OCI-LY7 (cell line): ENCODE measurements at regions not wholly inside any gene's neighbourhood (a gene's known extent, or its start where the extent isn't known, plus 50 kb on each side); places are given as distances from the start of the nearest gene placed in this dataset.

Experiments used
- BruUV-seq: library from RNA; stranded (reverse); fragments of 400-500 nt; replicated peaks from 2 replicates; lab custom pipeline; 2021; lab: Mats Ljungman, UMichigan
- CTCF ChIA-PET: fragments of 300-600 bp; sonication (Branson Sonifier 250); formaldehyde crosslinking; loops from one replicate; lab custom pipeline; 2022; ENCODE audit warnings: antibody characterized with exemption; ENCODE audit not compliant: unreplicated experiment; lab: Charles Lee
- POLR2A ChIA-PET: fragments of 300-600 bp; sonication (Branson Sonifier 250); formaldehyde crosslinking; loops from one replicate; lab custom pipeline; 2022; ENCODE audit warnings: antibody characterized with exemption; lab: Charles Lee
- DNase-seq: peaks from one replicate; pipeline ENCODE4 v3.0.0-alpha.2; 2015; ENCODE audit warnings: low spot score
- H2AFZ ChIP-seq: fragments of 200-600 bp; sonication (generic), shearing (Covaris generic); 2 replicates; pipeline ENCODE4 v1.6.1; 2014; ENCODE audit warnings: mild to moderate bottlenecking, antibody characterized with exemption, low read length, moderate library complexity
- H3K27ac ChIP-seq: fragments of 200-600 bp; sonication (generic); 2 replicates; pipeline ENCODE4 v1.5.1; 2014; ENCODE audit warnings: mixed run types, low read depth, mild to moderate bottlenecking, moderate library complexity, low read length, inconsistent platforms; ENCODE audit not compliant: poor library complexity, severe bottlenecking
- H3K36me3 ChIP-seq: fragments of 200-600 bp; sonication (generic); 2 replicates; pipeline ENCODE4 v1.6.1; 2014; ENCODE audit warnings: mild to moderate bottlenecking, antibody characterized with exemption, low read length, moderate library complexity, mixed read lengths; ENCODE audit not compliant: insufficient read depth
- H3K4me1 ChIP-seq: fragments of 200-600 bp; sonication (generic); 2 replicates; pipeline ENCODE4 v1.5.1; 2014; ENCODE audit warnings: mild to moderate bottlenecking, low read length; ENCODE audit not compliant: insufficient read depth, poor library complexity, severe bottlenecking
- H3K4me2 ChIP-seq: fragments of 200-600 bp; sonication (generic); 2 replicates; pipeline ENCODE4 v1.6.1; 2014; ENCODE audit warnings: mild to moderate bottlenecking, low read length
- H3K4me3 ChIP-seq: fragments of 200-600 bp; sonication (generic); 2 replicates; pipeline ENCODE4 v1.5.1; 2014; ENCODE audit warnings: mild to moderate bottlenecking, low read depth, low read length; ENCODE audit not compliant: poor library complexity, severe bottlenecking
- H3K79me2 ChIP-seq: fragments of 200-600 bp; sonication (generic); 2 replicates; pipeline ENCODE4 v1.6.1; 2016; ENCODE audit warnings: low read depth, mild to moderate bottlenecking, low read length, moderate library complexity, mixed read lengths; ENCODE audit not compliant: insufficient read depth
- H3K9me2 ChIP-seq: fragments of 200-600 bp; sonication (generic); 2 replicates; pipeline ENCODE4 v1.6.1; 2016; ENCODE audit warnings: mild to moderate bottlenecking, low read length, mixed read lengths; ENCODE audit not compliant: insufficient read depth
- H3K9me3 ChIP-seq: fragments of 200-600 bp; sonication (generic); 2 replicates; pipeline ENCODE4 v1.6.1; 2014; ENCODE audit warnings: mild to moderate bottlenecking, mixed run types, low read length, mixed read lengths
- H4K20me1 ChIP-seq: fragments of 200-600 bp; sonication (generic); 2 replicates; pipeline ENCODE4 v1.6.1; 2014; ENCODE audit warnings: mild to moderate bottlenecking, antibody characterized with exemption, low read length, moderate library complexity, mixed read lengths; ENCODE audit not compliant: insufficient read depth
- EZH2phosphoT487 ChIP-seq: fragments of 200-600 bp; sonication (generic); IDR thresholded peaks from 2 replicates; pipeline ENCODE4 v1.6.1; 2018; ENCODE audit warnings: low read depth, borderline replicate concordance, mild to moderate bottlenecking, mixed run types, antibody characterized with exemption, low read length, moderate library complexity, mixed read lengths
- intact Hi-C: fragments of 100-400 bp; cut with micrococcal nuclease; formaldehyde crosslinking; loops from one replicate; pipeline ENCODE4 v1.10.0; 2022; ENCODE audit not compliant: unreplicated experiment
- TF ChIP-seq, protein P1 (sequence below): fragments of 200-600 bp; sonication (generic); conservative IDR thresholded peaks from 2 replicates; pipeline ENCODE4 v1.5.1; 2014; ENCODE audit warnings: mild to moderate bottlenecking, antibody characterized with exemption, low read length, moderate library complexity, mixed read lengths

DNA sequence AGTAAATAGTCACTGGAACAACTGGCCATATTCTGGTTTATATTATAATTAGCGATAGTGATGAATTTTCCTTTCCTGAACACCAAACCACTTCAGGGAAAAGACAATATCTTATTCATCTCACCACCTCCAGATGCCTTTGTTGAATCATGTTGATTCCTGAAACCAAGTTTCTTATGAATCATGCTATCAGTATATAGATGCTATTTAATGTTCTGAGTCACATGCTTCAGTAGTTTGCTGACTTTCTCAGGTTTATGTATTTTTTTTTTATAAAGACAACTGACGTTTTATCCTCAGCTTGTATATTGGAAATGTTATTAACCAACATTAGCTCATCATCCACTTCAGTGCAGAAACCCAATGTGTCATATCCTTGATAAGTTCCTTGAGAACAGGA lies 710.2 kb upstream of the POU3F2 start:
- H3K4me1 ChIP-seq = no peaks in the 10 kb centered on the region
- H3K9me2 ChIP-seq = no peaks in the 10 kb centered on the region
- no peak overlapping the region for H2AFZ ChIP-seq
- H3K4me3 ChIP-seq = no peak overlapping the region
- H3K9me3 ChIP-seq = no peaks in the 10 kb centered on the region
- H3K36me3 ChIP-seq = no peaks in the 10 kb centered on the region
- no TSS peak for BruUV-seq
- no peaks in the 10 kb centered on the region for H3K79me2 ChIP-seq
- no peaks in the 10 kb centered on the region for H4K20me1 ChIP-seq
- DNase-seq = no peak
- TF ChIP-seq, protein P1, sequence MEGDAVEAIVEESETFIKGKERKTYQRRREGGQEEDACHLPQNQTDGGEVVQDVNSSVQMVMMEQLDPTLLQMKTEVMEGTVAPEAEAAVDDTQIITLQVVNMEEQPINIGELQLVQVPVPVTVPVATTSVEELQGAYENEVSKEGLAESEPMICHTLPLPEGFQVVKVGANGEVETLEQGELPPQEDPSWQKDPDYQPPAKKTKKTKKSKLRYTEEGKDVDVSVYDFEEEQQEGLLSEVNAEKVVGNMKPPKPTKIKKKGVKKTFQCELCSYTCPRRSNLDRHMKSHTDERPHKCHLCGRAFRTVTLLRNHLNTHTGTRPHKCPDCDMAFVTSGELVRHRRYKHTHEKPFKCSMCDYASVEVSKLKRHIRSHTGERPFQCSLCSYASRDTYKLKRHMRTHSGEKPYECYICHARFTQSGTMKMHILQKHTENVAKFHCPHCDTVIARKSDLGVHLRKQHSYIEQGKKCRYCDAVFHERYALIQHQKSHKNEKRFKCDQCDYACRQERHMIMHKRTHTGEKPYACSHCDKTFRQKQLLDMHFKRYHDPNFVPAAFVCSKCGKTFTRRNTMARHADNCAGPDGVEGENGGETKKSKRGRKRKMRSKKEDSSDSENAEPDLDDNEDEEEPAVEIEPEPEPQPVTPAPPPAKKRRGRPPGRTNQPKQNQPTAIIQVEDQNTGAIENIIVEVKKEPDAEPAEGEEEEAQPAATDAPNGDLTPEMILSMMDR = no peak
- TF ChIP-seq EZH2phosphoT487 = no peak
- no peak overlapping the region for H3K27ac ChIP-seq
- ChIA-PET POLR2A (no interaction called here), CTCF (no interaction called here)
- intact Hi-C loops = no loop called here
- H3K4me2 ChIP-seq = no peak overlapping the region

DNA sequence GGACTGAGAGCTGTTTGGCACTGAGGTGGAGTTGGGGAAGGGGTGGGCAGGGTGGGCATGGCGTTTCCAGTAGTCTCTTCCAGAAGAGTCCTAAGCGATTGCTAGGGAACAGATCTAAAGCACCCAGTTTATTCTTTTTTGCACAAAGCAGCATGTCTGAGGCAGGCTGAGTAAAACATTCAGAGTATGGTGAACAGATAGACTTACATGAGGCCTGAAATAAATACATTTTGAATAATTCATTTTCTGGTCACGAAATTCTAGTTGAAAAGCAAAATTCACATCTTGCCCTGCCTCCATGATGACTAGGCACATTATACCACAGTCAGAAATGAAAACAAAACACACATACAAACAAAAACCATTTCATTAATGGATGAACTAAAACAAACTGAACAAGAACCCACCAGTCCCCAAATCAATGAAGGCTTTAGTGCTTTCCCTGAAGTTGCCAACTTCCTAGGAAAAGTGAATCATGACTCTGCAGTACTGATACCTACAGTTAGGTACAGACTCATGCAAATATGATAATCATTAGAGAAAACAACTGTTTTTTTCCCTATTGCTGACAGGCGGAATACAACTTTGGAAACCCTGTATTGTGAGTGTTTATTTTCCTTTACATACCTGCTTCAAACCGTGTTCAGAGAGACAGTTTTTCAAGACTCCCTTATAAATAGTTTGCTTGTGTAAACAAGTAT lies 702.9 kb upstream of the POU3F2 start:
- no peak overlapping the region for H3K4me3 ChIP-seq
- no TSS peak for BruUV-seq
- no peak overlapping the region for H3K27ac ChIP-seq
- no peaks in the 10 kb centered on the region for H3K9me2 ChIP-seq
- no peaks in the 10 kb centered on the region for H3K79me2 ChIP-seq
- TF ChIP-seq EZH2phosphoT487 = no peak
- TF ChIP-seq, protein P1 = no peak
- intact Hi-C loops = no loop called here
- no peaks in the 10 kb centered on the region for H3K4me1 ChIP-seq
- no peak overlapping the region for H3K4me2 ChIP-seq
- no peaks in the 10 kb centered on the region for H3K36me3 ChIP-seq
- no peaks in the 10 kb centered on the region for H3K9me3 ChIP-seq
- no peak for DNase-seq
- CTCF ChIA-PET = no interaction called here
- no peak overlapping the region for H2AFZ ChIP-seq
- POLR2A ChIA-PET = no interaction called here
- no peaks in the 10 kb centered on the region for H4K20me1 ChIP-seq

DNA sequence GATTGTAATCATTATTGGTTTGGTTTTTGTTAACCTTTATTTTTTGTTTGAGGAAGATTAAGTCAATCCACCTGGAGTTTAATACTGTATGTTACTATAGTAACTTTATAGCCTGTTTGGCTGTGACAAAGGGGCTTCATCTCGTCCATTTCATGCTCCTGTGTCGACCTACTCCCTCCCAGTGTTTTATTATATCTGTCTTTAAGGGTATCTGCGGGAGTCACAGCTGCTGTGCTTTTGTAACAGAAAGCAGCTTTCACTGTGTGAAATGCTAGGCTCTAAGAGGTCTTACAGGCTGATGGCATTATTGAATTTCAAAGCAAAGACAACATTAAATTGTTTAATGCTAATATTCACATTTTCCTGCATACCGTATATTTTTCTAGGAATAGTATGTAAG lies 698.0 kb upstream of the POU3F2 start:
- Histone ChIP-seq H2AFZ (no peak overlapping the region), H3K4me1 (no peaks in the 10 kb centered on the region), H3K27ac (no peak overlapping the region), H3K9me3 (no peaks in the 10 kb centered on the region), H3K9me2 (no peaks in the 10 kb centered on the region), H3K36me3 (no peaks in the 10 kb centered on the region), H3K4me3 (no peak overlapping the region), H3K4me2 (no peak overlapping the region), H3K79me2 (no peaks in the 10 kb centered on the region), H4K20me1 (no peaks in the 10 kb centered on the region)
- ChIA-PET CTCF (no interaction called here), POLR2A (no interaction called here)
- intact Hi-C loops = no loop called here
- no TSS peak for BruUV-seq
- no peak for TF ChIP-seq EZH2phosphoT487
- TF ChIP-seq, protein P1 = no peak
- DNase-seq = no peak
